ENCODE measurements at regions not wholly inside any gene's neighbourhood (a gene's known extent, or its start where the extent isn't known, plus 50 kb on each side); places are given as distances from the start of the nearest gene placed in this dataset.

DNA sequence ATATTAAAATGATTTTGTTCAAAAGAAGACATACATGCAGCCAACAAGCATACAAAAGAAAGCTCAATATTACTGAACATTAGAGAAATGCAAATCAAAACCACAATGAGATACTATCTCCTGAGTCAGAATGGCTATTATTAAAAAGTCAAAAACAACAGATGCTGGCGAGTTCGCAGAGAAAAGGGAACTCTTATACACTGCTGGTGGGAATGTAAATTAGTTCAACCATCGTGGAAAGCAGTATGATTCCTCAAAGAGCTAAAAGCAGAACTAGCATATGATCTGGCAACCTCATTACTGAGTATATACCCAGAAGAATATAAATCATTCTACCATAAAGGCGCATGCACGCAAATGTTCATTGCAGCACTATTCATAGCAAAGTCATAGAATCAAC, 126.0 kb upstream of the HMCN1 start:
- peaks cover 0 to 4% (median 0%) of the 10 kb centered on the region in 12 donors for H3K4me1 ChIP-seq
- DNase-seq (no peak), ATAC-seq (no peak)
- intact Hi-C loops (cut with DNase I), result no loop called here
- no peak overlapping the region for H3K27ac ChIP-seq
- no peak for TF ChIP-seq POLR2A (IDR thresholded peaks at IDR 0.05)
- TF ChIP-seq, protein P1, sequence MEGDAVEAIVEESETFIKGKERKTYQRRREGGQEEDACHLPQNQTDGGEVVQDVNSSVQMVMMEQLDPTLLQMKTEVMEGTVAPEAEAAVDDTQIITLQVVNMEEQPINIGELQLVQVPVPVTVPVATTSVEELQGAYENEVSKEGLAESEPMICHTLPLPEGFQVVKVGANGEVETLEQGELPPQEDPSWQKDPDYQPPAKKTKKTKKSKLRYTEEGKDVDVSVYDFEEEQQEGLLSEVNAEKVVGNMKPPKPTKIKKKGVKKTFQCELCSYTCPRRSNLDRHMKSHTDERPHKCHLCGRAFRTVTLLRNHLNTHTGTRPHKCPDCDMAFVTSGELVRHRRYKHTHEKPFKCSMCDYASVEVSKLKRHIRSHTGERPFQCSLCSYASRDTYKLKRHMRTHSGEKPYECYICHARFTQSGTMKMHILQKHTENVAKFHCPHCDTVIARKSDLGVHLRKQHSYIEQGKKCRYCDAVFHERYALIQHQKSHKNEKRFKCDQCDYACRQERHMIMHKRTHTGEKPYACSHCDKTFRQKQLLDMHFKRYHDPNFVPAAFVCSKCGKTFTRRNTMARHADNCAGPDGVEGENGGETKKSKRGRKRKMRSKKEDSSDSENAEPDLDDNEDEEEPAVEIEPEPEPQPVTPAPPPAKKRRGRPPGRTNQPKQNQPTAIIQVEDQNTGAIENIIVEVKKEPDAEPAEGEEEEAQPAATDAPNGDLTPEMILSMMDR (IDR thresholded peaks at IDR 0.05), result no peak
- H3K9me3 ChIP-seq, result peaks cover 0 to 7% (median 0%) of the 10 kb centered on the region in 12 donors
- 84 to 89% (median 88%) methylated on average over 5 of the region's 5 CpGs for whole genome bisulfite sequencing, 4 donors
- H3K27me3 ChIP-seq, result no peaks in the 10 kb centered on the region
- H3K4me3 ChIP-seq, result no peak overlapping the region
- H3K36me3 ChIP-seq, result no peaks in the 10 kb centered on the region

DNA sequence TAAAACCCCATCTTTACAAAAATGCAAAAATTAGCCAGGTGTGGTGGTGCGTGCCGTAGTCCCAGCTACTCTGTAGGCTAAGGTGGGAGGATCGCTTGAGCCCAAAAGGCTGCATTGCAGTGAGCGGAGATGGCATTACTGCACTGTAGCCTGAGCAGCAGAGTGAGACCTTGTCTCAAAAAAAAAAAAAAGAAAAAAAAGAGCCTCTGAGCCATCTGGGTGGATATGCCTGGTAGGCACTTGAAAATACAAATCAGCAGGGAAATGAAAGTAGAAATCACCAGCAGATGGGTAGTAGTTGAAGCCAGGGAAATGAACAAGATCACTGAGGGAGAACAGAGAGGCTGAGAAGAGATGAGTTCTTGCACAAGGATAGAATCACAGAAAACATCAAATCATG, 131.0 kb upstream of the HMCN1 start:
- no peaks in the 10 kb centered on the region for H3K36me3 ChIP-seq
- ATAC-seq (no peak), DNase-seq (no peak)
- no peaks in the 10 kb centered on the region for H3K9me3 ChIP-seq
- intact Hi-C loops (cut with DNase I), result loop anchor here in 1 of 10 donors (5.0 kb wide), 1 partner anchor 34 kb away; no protein-coding TSS in a partner anchor
- H3K27ac ChIP-seq, result no peak overlapping the region
- peaks cover 0 to 10% (median 0%) of the 10 kb centered on the region in 12 donors for H3K4me1 ChIP-seq
- 97 to 99% (median 98%) methylated on average over 4 of the region's 4 CpGs for WGBS, 4 donors
- TF ChIP-seq POLR2A (IDR thresholded peaks at IDR 0.05), result no peak
- TF ChIP-seq, protein P1 (IDR thresholded peaks at IDR 0.05), result no peak
- H3K4me3 ChIP-seq, result no peak overlapping the region
- H3K27me3 ChIP-seq, result no peaks in the 10 kb centered on the region

- TF ChIP-seq, protein P1 (IDR thresholded peaks at IDR 0.05), result no peak
- TF ChIP-seq POLR2A (IDR thresholded peaks at IDR 0.05), result no peak
- intact Hi-C loops (cut with DNase I), result loop anchor here in 1 of 10 donors (5.0 kb wide), 1 partner anchor 36 kb away; no protein-coding TSS in a partner anchor
- DNase-seq, result no peak
- WGBS, 4 donors, result 100% methylated on average over 1 of the region's 1 CpG
- no peaks in the 10 kb centered on the region for H3K36me3 ChIP-seq
- no peak for ATAC-seq
- no peaks in the 10 kb centered on the region for H3K9me3 ChIP-seq
- H3K4me1 ChIP-seq, result peaks cover 0 to 13% (median 0%) of the 10 kb centered on the region in 12 donors
- no peak overlapping the region for H3K27ac ChIP-seq
- no peaks in the 10 kb centered on the region for H3K27me3 ChIP-seq
- no peak overlapping the region for H3K4me3 ChIP-seq
Measured at GRCh38 chr1:185601189-185601588, 133.0 kb upstream of the HMCN1 start.

- Histone ChIP-seq H3K27me3 (no peaks in the 10 kb centered on the region), H3K36me3 (no peaks in the 10 kb centered on the region), H3K9me3 (no peaks in the 10 kb centered on the region), H3K27ac (no peak overlapping the region), H3K4me1 (peaks cover 0 to 14% (median 0%) of the 10 kb centered on the region in 12 donors), H3K4me3 (no peak overlapping the region)
- DNase-seq (no peak), ATAC-seq (no peak)
- no peak for TF ChIP-seq POLR2A (IDR thresholded peaks at IDR 0.05)
- TF ChIP-seq, protein P1 (IDR thresholded peaks at IDR 0.05), result no peak
- WGBS, 4 donors, result 55 to 86% (median 68%) methylated on average over 2 of the region's 2 CpGs
- intact Hi-C loops (cut with DNase I), result loop anchor here in 1 of 10 donors (5.0 kb wide), 1 partner anchor 37 kb away; no protein-coding TSS in a partner anchor
Measured at GRCh38 chr1:185600641-185601040, 133.6 kb upstream of the HMCN1 start.
